GM19324 (cell line): ENCODE measurements at regions not wholly inside any gene's neighbourhood (a gene's known extent, or its start where the extent isn't known, plus 50 kb on each side); places are given as distances from the start of the nearest gene placed in this dataset.
"Not testable (repeated sequence)": the region's sequence is repeated elsewhere in the genome, so short reads cannot be mapped to it uniquely, and the experiment has no call there.

Experiments
- ATAC-seq: cut with Tn5 transposase; IDR thresholded peaks from one replicate; pipeline ENCODE4 v1.9.1; 2021; ENCODE audit warnings: mild to moderate bottlenecking, moderate library complexity; ENCODE audit not compliant: unreplicated experiment, low FRiP score

- no peak for ATAC-seq
Observed at GRCh38 chr12:46629331-46630229, 196.2 kb downstream of the SLC38A4 start.

DNA sequence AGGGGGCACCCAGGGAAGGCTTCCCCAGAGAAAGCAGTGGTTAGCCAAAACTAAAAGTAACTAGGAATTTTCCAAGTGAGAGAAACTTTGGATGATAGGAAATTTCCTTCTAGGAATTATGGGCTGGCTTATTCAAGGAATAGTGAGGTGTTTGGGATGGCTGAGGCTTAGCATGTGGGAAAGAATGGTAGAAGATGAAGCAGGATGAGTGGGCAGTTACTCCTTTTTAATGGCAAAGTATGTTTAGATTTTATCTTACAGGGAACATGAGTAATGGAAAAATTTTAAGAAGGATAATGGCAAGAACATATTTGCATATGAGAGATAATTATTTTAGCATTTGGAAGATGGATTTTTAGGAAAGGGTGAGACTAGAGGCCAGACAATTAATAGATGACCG lies 197.6 kb downstream of the SLC38A4 start:
- no peak for ATAC-seq

GRCh38 chr12:46627686-46628085 lies 198.1 kb downstream of the SLC38A4 start:
- no peak for ATAC-seq

- ATAC-seq, result not testable (repeated sequence)
Observed at GRCh38 chr12:46619474-46619873, 206.3 kb downstream of the SLC38A4 start.

GRCh38 chr12:46617737-46618136 lies 208.1 kb downstream of the SLC38A4 start:
- not testable (repeated sequence) for ATAC-seq

- no peak for ATAC-seq
Observed at GRCh38 chr12:46617167-46617566, 208.6 kb downstream of the SLC38A4 start.

GRCh38 chr12:46610754-46611153 lies 215.0 kb downstream of the SLC38A4 start:
- no peak for ATAC-seq

DNA sequence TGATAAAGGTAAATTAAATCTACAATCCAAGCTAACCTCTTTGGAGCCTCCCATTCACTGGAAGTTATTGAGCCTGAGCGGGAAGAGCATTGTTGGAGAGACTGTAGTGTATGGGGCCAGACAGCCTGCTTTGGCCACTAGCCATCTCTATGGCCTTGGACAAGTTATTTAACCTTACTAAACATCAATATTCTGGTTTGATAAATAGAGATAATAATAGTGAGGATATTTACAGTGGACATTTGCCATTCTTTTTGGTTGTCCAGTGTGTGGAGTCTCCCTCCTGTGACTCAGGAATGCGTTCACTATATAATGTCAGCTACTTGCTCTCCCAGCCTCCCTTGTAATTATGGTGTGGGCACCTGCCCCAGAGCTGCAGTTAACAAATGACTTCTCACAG lies 216.1 kb downstream of the SLC38A4 start:
- ATAC-seq, result no peak

DNA sequence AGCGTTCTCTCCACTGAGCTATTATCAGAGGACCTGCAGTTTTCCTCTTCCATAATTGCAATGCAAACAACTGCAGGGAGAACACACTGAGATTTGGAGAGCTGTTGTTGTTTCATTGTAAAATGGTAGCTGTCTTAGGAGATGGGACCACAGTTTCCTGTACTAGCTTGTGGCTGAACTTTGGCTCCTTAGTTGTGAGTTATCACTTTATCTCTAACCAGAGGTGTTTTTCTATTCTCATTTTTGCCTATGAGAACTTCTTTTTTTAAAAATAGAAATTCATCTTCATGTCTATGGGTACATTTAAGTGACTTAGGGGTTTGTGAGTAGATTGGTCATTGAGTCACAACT lies 216.5 kb downstream of the SLC38A4 start:
- no peak for ATAC-seq

- no peak for ATAC-seq
Observed at GRCh38 chr12:46608431-46609272, 217.1 kb downstream of the SLC38A4 start.

DNA sequence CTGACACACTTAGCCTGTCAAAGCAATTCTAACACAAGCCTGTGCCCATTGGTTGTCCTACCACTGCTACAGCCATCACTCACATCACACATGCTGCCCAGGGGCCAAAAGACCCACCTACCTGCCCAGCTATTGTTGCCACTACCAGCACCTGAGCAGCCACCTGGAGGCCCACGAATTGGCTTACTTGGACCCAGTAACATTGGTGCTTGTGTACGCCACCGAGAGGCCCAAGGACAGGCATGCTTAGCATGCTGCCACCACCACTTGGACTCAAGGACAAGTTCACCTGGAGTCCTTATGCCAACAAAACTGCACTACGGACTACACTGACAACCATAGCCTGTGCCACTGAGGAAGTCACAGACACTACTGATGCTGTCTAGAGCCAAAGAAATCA lies 221.1 kb downstream of the SLC38A4 start:
- ATAC-seq, result no peak

GRCh38 chr12:46603776-46604456 lies 221.9 kb downstream of the SLC38A4 start:
- ATAC-seq, result no peak

GRCh38 chr12:46602474-46602873 lies 223.3 kb downstream of the SLC38A4 start:
- ATAC-seq, result no peak

GRCh38 chr12:46590991-46591703 lies 218.6 kb upstream of the SLC38A2 start:
- ATAC-seq, result no peak

DNA sequence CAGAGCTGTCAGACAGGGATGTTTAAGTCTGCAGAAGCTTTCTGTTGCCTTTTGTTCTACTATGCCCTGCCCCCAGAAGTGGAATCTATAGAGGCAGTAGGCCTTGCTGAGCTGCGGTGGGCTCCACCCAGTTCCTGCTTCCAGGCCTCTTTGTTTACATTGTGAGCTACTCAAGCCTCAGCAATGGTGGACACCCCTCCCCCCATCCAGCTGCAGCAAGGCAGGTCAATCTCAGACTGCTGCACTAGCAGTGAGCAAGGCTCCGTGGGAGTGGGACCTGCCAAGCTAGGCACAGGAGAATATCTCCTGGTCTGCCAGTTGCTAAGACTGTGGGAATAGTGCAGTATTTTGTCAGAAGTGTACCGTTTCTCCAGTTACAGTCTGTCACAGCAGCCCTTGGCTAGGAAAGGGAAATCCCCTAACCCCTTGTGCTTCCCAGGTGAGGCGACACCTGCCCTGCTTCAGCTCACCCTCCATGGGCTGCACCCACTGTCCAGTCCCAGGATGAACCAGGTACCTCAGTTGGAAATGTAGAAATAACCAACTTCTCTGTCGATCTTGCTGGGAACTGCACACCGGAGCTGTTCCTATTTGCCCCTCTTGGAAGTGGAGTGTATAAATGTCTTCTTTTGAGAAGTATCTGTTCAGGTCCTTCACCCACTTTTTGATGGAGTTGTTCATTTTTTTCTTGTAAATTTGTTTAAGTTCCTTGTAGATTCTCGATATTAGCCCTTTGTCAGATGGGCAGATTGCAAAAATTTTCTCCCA lies 213.5 kb upstream of the SLC38A2 start:
- ATAC-seq, result no peak

DNA sequence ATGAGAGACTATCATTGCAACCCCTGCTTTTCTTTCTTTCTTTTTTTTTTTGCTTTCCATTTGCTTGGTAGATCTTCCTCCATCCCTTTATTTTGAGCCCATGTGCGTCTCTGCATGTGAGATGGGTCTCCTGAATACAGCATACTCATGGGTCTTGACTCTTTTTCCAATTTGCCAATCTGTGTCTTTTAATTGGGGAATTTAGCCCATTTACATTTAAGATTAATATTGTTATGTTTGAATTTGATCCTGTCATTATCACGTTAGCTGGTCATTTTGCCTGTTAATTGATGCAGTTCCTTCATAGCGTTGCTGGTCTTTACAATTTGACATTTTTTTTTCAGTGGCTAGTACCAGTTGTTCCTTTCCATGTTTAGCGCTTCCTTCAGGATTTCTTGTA lies 211.5 kb upstream of the SLC38A2 start:
- not testable (repeated sequence) for ATAC-seq

- not testable (repeated sequence) for ATAC-seq
Observed at GRCh38 chr12:46581990-46582389, 209.4 kb upstream of the SLC38A2 start.

DNA sequence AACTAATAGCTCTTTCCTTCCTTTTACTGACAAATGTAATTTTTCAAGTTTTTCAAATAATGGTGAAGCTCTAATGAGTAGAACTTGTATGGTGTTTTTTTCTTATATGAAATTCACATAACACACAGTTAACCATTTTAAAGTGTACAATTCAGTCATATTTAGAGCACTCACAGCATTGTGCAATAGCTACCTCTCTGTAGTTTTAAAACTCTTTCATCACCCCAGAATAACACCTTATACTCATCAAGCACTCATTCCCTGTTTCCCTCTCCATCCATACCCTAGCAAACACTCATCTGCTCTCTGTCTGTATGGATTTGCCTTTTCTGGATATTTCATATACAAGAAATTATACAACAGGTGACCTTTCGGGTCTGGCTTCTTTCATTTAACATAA lies 207.9 kb upstream of the SLC38A2 start:
- ATAC-seq, result no peak

- ATAC-seq, result no peak
Observed at GRCh38 chr12:46579474-46579873, 206.9 kb upstream of the SLC38A2 start.
